GM04504 (cell line): ENCODE measurements at regions not wholly inside any gene's neighbourhood (a gene's known extent, or its start where the extent isn't known, plus 50 kb on each side); places are given as distances from the start of the nearest gene placed in this dataset.
"Not testable (repeated sequence)": the region's sequence is repeated elsewhere in the genome, so short reads cannot be mapped to it uniquely, and the experiment has no call there.

Experiments used
- DNase-seq: peaks from one replicate; pipeline ENCODE4 v3.0.0-alpha.2; 2012; ENCODE audit warnings: low read depth

GRCh38 chr4:24209131-24209530 is 319.3 kb upstream of the PPARGC1A start:
- no peak for DNase-seq

- DNase-seq, result no peak
Observed at GRCh38 chr4:24208691-24209090, 318.8 kb upstream of the PPARGC1A start.

GRCh38 chr4:24204708-24205107 is 314.9 kb upstream of the PPARGC1A start:
- DNase-seq, result not testable (repeated sequence)

GRCh38 chr4:24203926-24204325 is 314.1 kb upstream of the PPARGC1A start:
- DNase-seq, result no peak

- DNase-seq, result no peak
Observed at GRCh38 chr4:24202579-24202978, 312.7 kb upstream of the PPARGC1A start.

- no peak for DNase-seq
Observed at GRCh38 chr4:24197955-24198354, 308.1 kb upstream of the PPARGC1A start.

- DNase-seq, result no peak
Observed at GRCh38 chr4:24196785-24197184, 306.9 kb upstream of the PPARGC1A start.

- no peak for DNase-seq
Observed at GRCh38 chr4:24195991-24196736, 306.3 kb upstream of the PPARGC1A start.

- DNase-seq, result no peak
Observed at GRCh38 chr4:24192018-24192641, 302.3 kb upstream of the PPARGC1A start.

- no peak for DNase-seq
Observed at GRCh38 chr4:24190761-24191695, 301.2 kb upstream of the PPARGC1A start.

GRCh38 chr4:24188459-24188858 is 298.6 kb upstream of the PPARGC1A start:
- no peak for DNase-seq

GRCh38 chr4:24186466-24186865 is 296.6 kb upstream of the PPARGC1A start:
- no peak for DNase-seq

- DNase-seq, result no peak
Observed at GRCh38 chr4:24181005-24181404, 291.2 kb upstream of the PPARGC1A start.

GRCh38 chr4:24180586-24180985 is 290.7 kb upstream of the PPARGC1A start:
- DNase-seq, result no peak

GRCh38 chr4:24179201-24179840 is 289.5 kb upstream of the PPARGC1A start:
- no peak for DNase-seq

GRCh38 chr4:24177443-24177842 is 287.6 kb upstream of the PPARGC1A start:
- not testable (repeated sequence) for DNase-seq

GRCh38 chr4:24175707-24176106 is 285.9 kb upstream of the PPARGC1A start:
- no peak for DNase-seq

- no peak for DNase-seq
Observed at GRCh38 chr4:24174602-24175001, 284.8 kb upstream of the PPARGC1A start.

- no peak for DNase-seq
Observed at GRCh38 chr4:24172406-24172805, 282.6 kb upstream of the PPARGC1A start.

- DNase-seq, result no peak
Observed at GRCh38 chr4:24169956-24170355, 280.1 kb upstream of the PPARGC1A start.

GRCh38 chr4:24168658-24169057 is 278.8 kb upstream of the PPARGC1A start:
- no peak for DNase-seq

- no peak for DNase-seq
Observed at GRCh38 chr4:24166501-24166900, 276.7 kb upstream of the PPARGC1A start.
